Kidney tubule cell (primary cell): ENCODE measurements at regions not wholly inside any gene's neighbourhood (a gene's known extent, or its start where the extent isn't known, plus 50 kb on each side); places are given as distances from the start of the nearest gene placed in this dataset.

ENCODE experiments used
- DNase-seq: peaks from one replicate; pipeline ENCODE4 v3.0.0-alpha.2; 2018; ENCODE audit warnings: low spot score

GRCh38 chr3:124444075-124444474 lies 286.2 kb upstream of the UMPS start:
- no peak for DNase-seq

- DNase-seq: no peak
Observed at GRCh38 chr3:124444896-124445295, 285.4 kb upstream of the UMPS start.

GRCh38 chr3:124447845-124448244 lies 282.4 kb upstream of the UMPS start:
- DNase-seq: no peak

- no peak for DNase-seq
Observed at GRCh38 chr3:124448954-124449353, 281.3 kb upstream of the UMPS start.

GRCh38 chr3:124450366-124450765 lies 279.9 kb upstream of the UMPS start:
- DNase-seq: no peak

DNA sequence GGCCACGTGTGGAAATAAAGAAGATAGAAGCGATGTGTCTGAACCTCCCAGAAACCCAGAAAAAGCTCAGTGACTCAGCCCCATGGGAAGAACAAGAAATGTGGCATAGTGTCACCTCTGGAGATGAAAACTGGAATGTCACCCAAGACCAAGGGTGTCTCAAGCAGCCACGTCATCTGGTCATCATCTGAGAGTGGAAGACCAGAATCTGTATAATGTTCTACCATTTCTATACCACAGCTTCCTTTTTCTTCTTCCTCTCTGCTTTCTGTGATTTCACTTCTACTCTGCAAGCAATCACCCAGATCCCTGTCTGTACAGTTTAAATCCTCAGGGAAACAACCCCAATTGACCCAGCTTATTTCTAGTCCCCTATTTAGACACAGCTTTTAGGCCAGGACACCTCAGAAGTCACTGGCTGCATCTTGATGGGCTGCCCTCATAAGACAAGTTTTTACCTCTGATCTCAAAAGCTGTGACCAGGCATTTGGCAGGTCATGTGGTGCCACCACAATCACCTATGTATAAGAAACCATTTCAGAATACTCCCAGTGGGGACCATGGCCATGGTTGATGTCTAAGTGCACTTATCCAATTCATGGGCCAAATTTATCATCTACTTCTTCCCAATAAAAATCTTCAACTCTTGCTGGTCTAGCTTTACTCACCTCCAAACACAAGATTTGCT lies 278.5 kb upstream of the UMPS start:
- DNase-seq: no peak

GRCh38 chr3:124453189-124453588 lies 277.1 kb upstream of the UMPS start:
- no peak for DNase-seq

DNA sequence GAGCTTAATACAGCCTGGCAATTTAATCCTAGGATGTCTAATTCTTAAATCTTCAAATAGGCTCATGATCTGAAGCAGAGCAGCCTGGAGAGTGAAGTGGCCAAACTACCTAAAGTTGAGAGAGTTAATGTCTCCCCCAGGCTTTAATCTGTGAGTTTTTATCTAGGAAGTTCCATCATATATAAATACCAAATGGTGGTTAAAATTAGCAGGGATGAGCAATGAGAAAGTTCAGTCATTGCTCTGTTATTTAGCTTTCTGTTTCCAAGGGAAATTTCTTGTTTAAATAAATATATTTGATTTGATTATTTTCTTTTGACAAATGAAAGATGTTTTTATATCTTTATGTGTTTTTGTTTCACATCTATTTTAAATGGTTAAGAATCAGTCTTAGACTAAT lies 274.4 kb upstream of the UMPS start:
- no peak for DNase-seq

DNA sequence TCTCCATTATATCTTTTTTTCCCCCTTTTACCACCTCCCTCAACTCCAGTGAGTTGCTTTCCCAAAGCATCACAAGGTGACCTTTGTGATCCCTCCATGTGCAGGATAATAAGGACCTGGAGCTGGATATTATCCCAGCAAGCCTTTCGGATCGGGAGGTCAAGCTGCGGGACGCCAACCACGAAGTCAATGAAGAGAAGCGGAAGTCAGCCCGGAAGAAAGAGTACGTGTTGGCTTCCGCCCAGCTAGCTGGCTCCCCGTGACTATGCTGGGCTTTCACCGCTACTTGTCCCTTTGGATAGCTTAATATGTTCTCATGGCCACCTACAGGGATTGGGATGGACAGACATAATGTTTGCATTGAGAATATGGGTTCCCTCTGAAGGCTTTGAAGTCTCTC lies 273.7 kb upstream of the UMPS start:
- no peak for DNase-seq

- no peak for DNase-seq
Observed at GRCh38 chr3:124459678-124460077, 270.6 kb upstream of the UMPS start.

- no peak for DNase-seq
Observed at GRCh38 chr3:124461126-124461525, 269.1 kb upstream of the UMPS start.

GRCh38 chr3:124461838-124462632 lies 268.2 kb upstream of the UMPS start:
- DNase-seq: peak; percentile 6

DNA sequence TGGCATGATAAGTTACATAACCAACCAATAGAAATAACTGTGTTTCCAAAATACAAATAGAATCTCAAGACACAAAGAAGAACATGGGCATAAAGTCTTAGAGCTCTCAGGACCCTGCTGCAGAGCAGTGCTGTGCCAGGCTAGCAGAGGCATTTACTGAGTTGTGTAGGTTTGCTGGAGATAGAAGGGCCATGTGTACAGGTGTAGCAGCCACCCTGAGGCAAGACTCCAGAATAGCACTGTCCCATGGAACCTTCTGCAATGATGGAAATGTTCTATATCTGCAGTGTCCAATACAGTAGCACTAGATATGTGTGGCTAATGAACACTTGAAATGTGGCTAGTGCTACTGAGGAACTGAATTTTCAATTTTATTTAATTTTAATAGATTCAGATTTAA lies 267.0 kb upstream of the UMPS start:
- no peak for DNase-seq

GRCh38 chr3:124467980-124468902 lies 262.0 kb upstream of the UMPS start:
- peak; percentile 50 for DNase-seq

DNA sequence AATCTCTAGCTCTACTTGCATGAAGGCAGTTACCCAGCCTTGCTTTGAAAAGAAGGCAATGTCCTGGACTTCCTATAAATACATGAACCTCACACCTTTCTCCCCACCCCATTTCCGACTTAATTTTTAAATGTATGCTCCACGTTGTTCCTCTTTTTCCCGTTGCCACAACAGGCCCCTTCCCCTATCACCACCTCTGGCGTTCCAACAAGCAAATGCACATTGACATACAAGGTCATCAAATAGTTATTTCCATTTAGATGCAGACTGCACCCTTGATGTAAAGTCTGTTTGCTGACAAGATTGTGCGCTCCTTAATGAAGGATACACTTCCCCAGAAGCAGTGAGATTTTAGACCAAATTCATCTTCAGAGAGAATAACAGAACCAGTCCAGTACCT lies 260.7 kb upstream of the UMPS start:
- no peak for DNase-seq

DNA sequence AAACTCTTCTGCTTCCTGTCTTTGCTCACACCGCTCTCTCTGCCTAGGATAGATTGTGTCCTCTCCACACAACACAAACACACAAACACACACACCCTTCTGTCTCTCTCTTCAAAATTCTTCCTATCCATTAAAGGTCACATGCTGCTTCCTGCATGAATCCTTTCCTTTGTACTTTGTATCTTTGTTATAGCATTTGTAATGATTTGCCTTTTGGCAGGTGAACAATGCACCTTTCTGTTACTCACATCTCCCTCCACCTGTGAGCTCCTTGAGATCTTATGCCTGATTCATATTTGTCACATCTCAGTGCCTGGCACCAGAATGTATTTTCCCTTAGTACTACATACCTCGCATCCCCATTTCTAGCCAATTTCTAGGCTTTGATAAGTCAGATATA lies 251.4 kb upstream of the UMPS start:
- DNase-seq: peak; percentile 4

GRCh38 chr3:124483915-124484470 lies 246.3 kb upstream of the UMPS start:
- peak; percentile 86 for DNase-seq

DNA sequence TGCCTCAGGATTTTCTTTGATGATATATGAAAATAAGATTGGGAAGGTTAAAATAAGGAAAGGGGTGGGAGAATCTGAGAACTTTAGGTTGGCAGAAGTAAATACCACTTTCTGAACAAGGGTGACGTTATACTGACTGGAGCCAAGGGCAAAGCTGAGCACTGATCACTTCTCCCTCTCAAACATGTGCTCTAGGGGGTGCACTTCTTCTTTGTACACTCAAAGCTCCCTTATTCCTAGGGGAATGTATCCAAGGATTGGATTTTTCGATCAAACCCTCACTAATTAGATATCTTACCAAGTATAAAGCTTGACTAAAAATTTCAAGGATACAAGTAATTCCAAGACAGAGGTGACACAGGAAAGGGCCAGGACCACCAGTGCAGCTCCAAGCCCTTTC lies 243.9 kb upstream of the UMPS start:
- DNase-seq: no peak

GRCh38 chr3:124489506-124489905 lies 240.7 kb upstream of the UMPS start:
- DNase-seq: no peak

DNA sequence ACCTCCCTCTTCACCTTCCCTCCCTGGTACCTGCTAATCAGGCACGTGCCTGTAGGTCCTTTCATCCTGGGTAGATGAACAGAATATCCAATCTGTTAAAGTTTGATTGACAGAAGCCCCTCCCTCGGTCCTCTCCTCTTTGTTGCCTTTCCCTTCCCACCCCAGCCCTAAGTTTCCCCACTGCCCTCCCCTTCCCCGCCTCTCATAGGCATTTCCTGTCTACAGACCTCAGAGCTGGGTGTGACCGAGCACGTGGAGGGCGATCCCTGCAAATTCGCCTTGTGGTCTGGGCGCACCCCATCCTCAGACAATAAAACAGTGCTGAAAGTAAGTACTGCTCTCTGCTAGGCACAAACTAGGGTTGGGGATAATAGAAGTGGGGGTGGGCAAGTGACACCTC lies 239.2 kb upstream of the UMPS start:
- no peak for DNase-seq

DNA sequence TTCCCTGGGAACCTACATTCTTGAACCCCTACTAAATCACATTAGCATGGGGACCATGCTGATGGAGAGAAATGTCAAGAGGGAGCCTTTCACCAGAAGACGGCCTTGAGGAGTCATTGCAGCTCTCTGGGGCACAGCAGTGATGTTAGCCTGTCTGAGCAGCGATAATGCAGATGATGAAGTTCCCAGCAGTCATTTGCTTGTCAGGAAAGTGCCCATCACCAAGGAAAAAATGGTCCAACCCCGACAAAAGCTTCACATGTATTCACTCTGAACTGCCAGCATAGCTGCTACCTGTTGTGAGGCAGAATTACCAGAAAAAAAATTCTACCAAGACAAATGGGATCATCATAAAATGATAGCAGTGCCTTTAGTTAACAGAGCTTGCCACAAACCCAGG lies 238.4 kb upstream of the UMPS start:
- DNase-seq: no peak

- peak; percentile 85 for DNase-seq
Observed at GRCh38 chr3:124492824-124493223, 237.4 kb upstream of the UMPS start.
